IPS DF 6.9 (cell line): ENCODE measurements at regions not wholly inside any gene's neighbourhood (a gene's known extent, or its start where the extent isn't known, plus 50 kb on each side); places are given as distances from the start of the nearest gene placed in this dataset.

Source experiments
- DNase-seq: peaks from one replicate; pipeline ENCODE4 v3.0.0-alpha.2; 2013; ENCODE audit warnings: low read depth, low spot score
- H3K27ac ChIP-seq: one replicate; pipeline ENCODE4 v1.5.1; 2013; ENCODE audit warnings: low read length, control low read depth
- H3K27me3 ChIP-seq: 2 replicates; pipeline ENCODE4 v1.6.1; 2013; ENCODE audit warnings: mild to moderate bottlenecking, low read length; ENCODE audit not compliant: control insufficient read depth, insufficient read depth
- H3K36me3 ChIP-seq: 2 replicates; pipeline ENCODE4 v1.6.1; 2013; ENCODE audit warnings: low read length; ENCODE audit not compliant: control insufficient read depth, insufficient read depth
- H3K4me1 ChIP-seq: 2 replicates; pipeline ENCODE4 v1.6.1; 2013; ENCODE audit warnings: low read length; ENCODE audit not compliant: control insufficient read depth, insufficient read depth
- H3K4me3 ChIP-seq: 2 replicates; pipeline ENCODE4 v1.5.1; 2013; ENCODE audit warnings: mild to moderate bottlenecking, low read length
- H3K9me3 ChIP-seq: 2 replicates; pipeline ENCODE4 v1.6.1; 2013; ENCODE audit warnings: low read length, inconsistent platforms; ENCODE audit not compliant: control insufficient read depth, insufficient read depth
- WGBS: extraction: QIAGEN DNeasy Blood & Tissue Kit; methylation state at CpG from one replicate; pipeline ENCODE4 v1.1.7; 2013; ENCODE audit warnings: mixed read lengths, missing lambda C conversion rate; ENCODE audit not compliant: insufficient read length, insufficient coverage; 5-methylcytosine and 5-hydroxymethylcytosine counted together

- no peaks in the 10 kb centered on the region for H3K36me3 ChIP-seq
- DNase-seq: no peak
- no peaks in the 10 kb centered on the region for H3K9me3 ChIP-seq
- H3K4me1 ChIP-seq: no peaks in the 10 kb centered on the region
- no peaks in the 10 kb centered on the region for H3K27me3 ChIP-seq
- H3K4me3 ChIP-seq: no peak overlapping the region
- no CpG with 5 or more reads among the region's 5 CpGs for WGBS
- no peak overlapping the region for H3K27ac ChIP-seq
These were observed 170.6 kb upstream of the DIO2 start for GRCh38 chr14:80381807-80382363.

- H3K4me1 ChIP-seq: no peaks in the 10 kb centered on the region
- no peaks in the 10 kb centered on the region for H3K36me3 ChIP-seq
- H3K27me3 ChIP-seq: no peaks in the 10 kb centered on the region
- no peak overlapping the region for H3K27ac ChIP-seq
- no peaks in the 10 kb centered on the region for H3K9me3 ChIP-seq
- WGBS: no CpG with 5 or more reads among the region's 1 CpG
- H3K4me3 ChIP-seq: no peak overlapping the region
- DNase-seq: no peak
These were observed 167.7 kb upstream of the DIO2 start for GRCh38 chr14:80379035-80379434.

GRCh38 chr14:80378084-80378690, 166.9 kb upstream of the DIO2 start:
- no peak for DNase-seq
- Histone ChIP-seq H3K4me1 (no peaks in the 10 kb centered on the region), H3K27me3 (no peaks in the 10 kb centered on the region), H3K36me3 (no peaks in the 10 kb centered on the region), H3K27ac (no peak overlapping the region), H3K9me3 (no peaks in the 10 kb centered on the region), H3K4me3 (no peak overlapping the region)
- no CpG with 5 or more reads among the region's 9 CpGs for WGBS

- no peaks in the 10 kb centered on the region for H3K9me3 ChIP-seq
- H3K4me1 ChIP-seq: no peaks in the 10 kb centered on the region
- no peaks in the 10 kb centered on the region for H3K27me3 ChIP-seq
- WGBS: no CpG with 5 or more reads among the region's 2 CpGs
- no peaks in the 10 kb centered on the region for H3K36me3 ChIP-seq
- no peak overlapping the region for H3K27ac ChIP-seq
- DNase-seq: no peak
- no peak overlapping the region for H3K4me3 ChIP-seq
These were observed 153.5 kb upstream of the DIO2 start for GRCh38 chr14:80364816-80365215.

- no peaks in the 10 kb centered on the region for H3K27me3 ChIP-seq
- no peak overlapping the region for H3K27ac ChIP-seq
- no peaks in the 10 kb centered on the region for H3K9me3 ChIP-seq
- H3K4me3 ChIP-seq: no peak overlapping the region
- no peaks in the 10 kb centered on the region for H3K36me3 ChIP-seq
- no peaks in the 10 kb centered on the region for H3K4me1 ChIP-seq
- no CpG with 5 or more reads among the region's 1 CpG for WGBS
- no peak for DNase-seq
These were observed 153.0 kb upstream of the DIO2 start for GRCh38 chr14:80364274-80364673.

- no peak for DNase-seq
These were observed 146.8 kb upstream of the DIO2 start for GRCh38 chr14:80358112-80358511.

GRCh38 chr14:80356413-80356812, 145.1 kb upstream of the DIO2 start:
- Histone ChIP-seq H3K36me3 (no peaks in the 10 kb centered on the region), H3K4me1 (no peaks in the 10 kb centered on the region), H3K27ac (no peak overlapping the region), H3K9me3 (no peaks in the 10 kb centered on the region), H3K4me3 (no peak overlapping the region), H3K27me3 (no peaks in the 10 kb centered on the region)
- WGBS: no CpG with 5 or more reads among the region's 2 CpGs
- DNase-seq: no peak

More at GRCh38 chr14:80358112-80358511, 146.8 kb upstream of the DIO2 start:
- no peaks in the 10 kb centered on the region for H3K4me1 ChIP-seq
- WGBS: no CpG with 5 or more reads among the region's 5 CpGs
- H3K4me3 ChIP-seq: no peak overlapping the region
- H3K27me3 ChIP-seq: no peaks in the 10 kb centered on the region
- no peak overlapping the region for H3K27ac ChIP-seq
- no peaks in the 10 kb centered on the region for H3K9me3 ChIP-seq
- no peaks in the 10 kb centered on the region for H3K36me3 ChIP-seq

- Histone ChIP-seq H3K4me3 (no peak overlapping the region), H3K27ac (no peak overlapping the region)
These were observed 143.7 kb upstream of the DIO2 start for GRCh38 chr14:80354860-80355581.

GRCh38 chr14:80352471-80352870, 141.2 kb upstream of the DIO2 start:
- no peak for DNase-seq
- Histone ChIP-seq H3K27ac (no peak overlapping the region), H3K4me3 (no peak overlapping the region), H3K27me3 (no peaks in the 10 kb centered on the region), H3K9me3 (no peaks in the 10 kb centered on the region), H3K4me1 (no peaks in the 10 kb centered on the region), H3K36me3 (no peaks in the 10 kb centered on the region)
- WGBS: no CpG with 5 or more reads among the region's 1 CpG

More at GRCh38 chr14:80354860-80355581, 143.7 kb upstream of the DIO2 start:
- H3K36me3 ChIP-seq: no peaks in the 10 kb centered on the region
- H3K27me3 ChIP-seq: no peaks in the 10 kb centered on the region
- H3K4me1 ChIP-seq: no peaks in the 10 kb centered on the region
- H3K9me3 ChIP-seq: no peaks in the 10 kb centered on the region
- no peak for DNase-seq
- no CpG with 5 or more reads among the region's 6 CpGs for WGBS

GRCh38 chr14:80350707-80351106, 139.4 kb upstream of the DIO2 start:
- H3K4me1 ChIP-seq: no peaks in the 10 kb centered on the region
- DNase-seq: no peak
- no peak overlapping the region for H3K27ac ChIP-seq
- no peaks in the 10 kb centered on the region for H3K9me3 ChIP-seq
- no CpG with 5 or more reads among the region's 6 CpGs for WGBS
- H3K27me3 ChIP-seq: no peaks in the 10 kb centered on the region
- H3K4me3 ChIP-seq: no peak overlapping the region
- H3K36me3 ChIP-seq: no peaks in the 10 kb centered on the region
